Fibroblast of skin of right quadriceps (primary cell): ENCODE measurements at regions not wholly inside any gene's neighbourhood (a gene's known extent, or its start where the extent isn't known, plus 50 kb on each side); places are given as distances from the start of the nearest gene placed in this dataset.

Experiments
- DNase-seq: peaks from one replicate; pipeline ENCODE4 v3.0.0-alpha.2; 2013

- DNase-seq: no peak
Measured at GRCh38 chrX:78456909-78457308, 129.5 kb upstream of the CYSLTR1 start.

- DNase-seq: no peak
Measured at GRCh38 chrX:78455901-78456300, 128.5 kb upstream of the CYSLTR1 start.

- no peak for DNase-seq
Measured at GRCh38 chrX:78452356-78452755, 124.9 kb upstream of the CYSLTR1 start.

- DNase-seq: no peak
Measured at GRCh38 chrX:78437621-78438020, 110.2 kb upstream of the CYSLTR1 start.

- DNase-seq: no peak
Measured at GRCh38 chrX:78429172-78429571, 101.8 kb upstream of the CYSLTR1 start.

- no peak for DNase-seq
Measured at GRCh38 chrX:78388663-78389062, 61.3 kb upstream of the CYSLTR1 start.

GRCh38 chrX:78387364-78387763 lies 60.0 kb upstream of the CYSLTR1 start:
- DNase-seq: no peak

- DNase-seq: no peak
Measured at GRCh38 chrX:78384486-78384885, 57.1 kb upstream of the CYSLTR1 start.

- DNase-seq: no peak
Measured at GRCh38 chrX:78383594-78383993, 56.2 kb upstream of the CYSLTR1 start.

- no peak for DNase-seq
Measured at GRCh38 chrX:78378476-78379115, 51.2 kb upstream of the CYSLTR1 start.
